HS-5 (cell line): ENCODE measurements at regions not wholly inside any gene's neighbourhood (a gene's known extent, or its start where the extent isn't known, plus 50 kb on each side); places are given as distances from the start of the nearest gene placed in this dataset.
"Not testable (repeated sequence)": the region's sequence is repeated elsewhere in the genome, so short reads cannot be mapped to it uniquely, and the experiment has no call there.

Experiments used
- DNase-seq: peaks from one replicate; pipeline ENCODE4 v3.0.0-alpha.2; 2012; ENCODE audit warnings: low read depth

DNA sequence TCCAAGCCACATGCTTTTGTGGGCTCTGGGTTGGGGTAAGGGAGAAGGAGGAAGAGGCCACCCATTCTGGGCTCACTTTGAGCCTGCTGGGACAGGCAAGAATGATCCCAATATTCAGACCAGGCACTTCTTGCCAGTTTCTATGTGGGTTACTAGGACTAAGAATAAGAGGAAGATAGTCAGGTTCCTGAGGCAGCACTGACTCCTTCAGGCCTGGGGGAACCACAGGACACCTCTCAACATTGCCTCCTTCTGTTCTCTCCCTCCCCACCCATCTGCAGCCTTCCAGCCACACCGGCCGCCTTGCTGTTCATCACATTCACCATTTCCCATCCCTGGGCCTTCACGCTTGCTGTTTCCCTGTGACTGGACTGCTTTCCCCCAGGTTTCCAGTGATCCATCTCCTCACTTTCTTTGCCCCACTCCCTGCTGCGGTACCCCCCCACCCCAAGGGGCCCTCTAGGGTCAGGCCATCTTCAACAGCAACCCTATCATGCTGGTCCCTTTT, 69.2 kb upstream of the SIRPA start:
- no peak for DNase-seq

GRCh38 chr20:1825507-1825906, 69.7 kb upstream of the SIRPA start:
- DNase-seq = no peak

DNA sequence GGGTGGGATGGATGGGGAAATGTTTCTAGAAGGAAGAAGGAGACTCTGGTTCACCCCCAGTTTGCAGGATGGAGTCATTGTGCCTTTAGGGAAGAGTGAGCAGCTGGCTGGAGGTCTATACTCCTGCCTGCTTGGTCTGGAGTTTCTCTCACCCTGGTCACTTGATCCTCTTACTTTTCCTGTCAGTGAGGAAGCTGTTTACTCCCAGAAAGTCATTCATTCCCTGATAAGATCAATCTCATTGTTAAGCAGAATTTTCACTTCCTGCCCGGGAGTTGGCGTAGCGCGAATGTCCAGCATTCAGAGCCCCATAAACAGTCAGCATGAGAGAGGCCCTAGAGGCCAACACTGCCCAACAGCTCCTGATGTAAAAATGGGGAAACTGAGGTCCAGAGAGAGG, 70.4 kb upstream of the SIRPA start:
- DNase-seq = no peak

- no peak for DNase-seq
These were observed 71.0 kb upstream of the SIRPA start for GRCh38 chr20:1824181-1824580.

DNA sequence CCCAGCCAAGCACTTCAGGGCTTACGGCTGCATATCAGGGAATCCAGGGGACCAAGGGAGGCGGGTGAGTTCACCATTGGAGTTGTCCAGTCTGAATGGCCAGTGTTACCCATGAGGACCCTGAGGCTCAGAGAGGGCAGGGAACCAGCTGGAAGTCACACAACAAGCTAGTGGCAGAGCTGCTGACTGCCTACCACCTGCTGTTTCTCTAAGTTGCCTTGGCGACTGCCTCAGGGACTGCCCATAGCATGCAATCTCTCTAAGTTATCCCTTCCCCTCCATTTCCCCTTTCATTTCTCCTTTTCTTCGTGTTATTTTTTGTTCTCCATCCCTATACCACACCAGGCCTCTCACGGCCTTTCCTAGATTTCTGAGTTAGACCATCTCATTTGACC, 71.8 kb upstream of the SIRPA start:
- DNase-seq = no peak

DNA sequence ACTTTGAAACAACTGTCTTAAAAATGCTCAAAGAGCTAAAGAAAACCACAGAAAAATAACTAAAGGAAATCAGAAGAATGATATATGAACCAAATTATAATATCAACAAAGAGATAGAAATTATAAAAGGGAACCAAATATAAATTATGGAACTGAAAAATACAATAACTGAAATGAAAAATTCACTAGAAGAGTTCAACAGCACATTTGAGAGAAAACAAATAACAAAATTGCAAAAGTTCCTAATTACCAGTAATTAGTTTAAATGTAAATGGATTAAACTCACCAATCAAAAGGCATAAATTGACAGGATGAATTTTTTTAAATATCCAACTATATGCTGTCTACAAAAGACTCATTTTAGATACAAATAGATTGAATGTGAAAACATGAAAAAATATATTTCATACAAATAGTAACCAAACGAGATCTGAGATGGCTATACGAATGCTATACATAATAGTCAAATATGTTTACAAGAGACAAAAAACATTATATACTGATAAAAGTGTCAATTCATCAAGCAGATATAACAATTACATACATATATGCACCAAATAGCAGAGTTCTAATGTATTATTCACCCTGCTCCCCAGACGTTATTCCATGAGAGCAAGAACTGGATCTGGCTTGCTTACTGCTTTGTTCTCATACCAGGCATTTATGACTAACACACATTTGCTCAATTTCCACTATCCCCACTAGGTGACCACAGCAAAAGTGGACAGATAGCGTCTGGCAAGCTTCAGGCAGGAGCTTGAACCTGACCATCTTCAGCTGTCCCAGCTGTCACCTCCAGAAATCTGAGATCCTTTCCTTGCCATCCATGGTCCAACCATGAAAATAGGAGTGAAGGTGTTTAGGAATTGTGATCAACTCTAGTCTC, 72.4 kb upstream of the SIRPA start:
- DNase-seq = no peak

DNA sequence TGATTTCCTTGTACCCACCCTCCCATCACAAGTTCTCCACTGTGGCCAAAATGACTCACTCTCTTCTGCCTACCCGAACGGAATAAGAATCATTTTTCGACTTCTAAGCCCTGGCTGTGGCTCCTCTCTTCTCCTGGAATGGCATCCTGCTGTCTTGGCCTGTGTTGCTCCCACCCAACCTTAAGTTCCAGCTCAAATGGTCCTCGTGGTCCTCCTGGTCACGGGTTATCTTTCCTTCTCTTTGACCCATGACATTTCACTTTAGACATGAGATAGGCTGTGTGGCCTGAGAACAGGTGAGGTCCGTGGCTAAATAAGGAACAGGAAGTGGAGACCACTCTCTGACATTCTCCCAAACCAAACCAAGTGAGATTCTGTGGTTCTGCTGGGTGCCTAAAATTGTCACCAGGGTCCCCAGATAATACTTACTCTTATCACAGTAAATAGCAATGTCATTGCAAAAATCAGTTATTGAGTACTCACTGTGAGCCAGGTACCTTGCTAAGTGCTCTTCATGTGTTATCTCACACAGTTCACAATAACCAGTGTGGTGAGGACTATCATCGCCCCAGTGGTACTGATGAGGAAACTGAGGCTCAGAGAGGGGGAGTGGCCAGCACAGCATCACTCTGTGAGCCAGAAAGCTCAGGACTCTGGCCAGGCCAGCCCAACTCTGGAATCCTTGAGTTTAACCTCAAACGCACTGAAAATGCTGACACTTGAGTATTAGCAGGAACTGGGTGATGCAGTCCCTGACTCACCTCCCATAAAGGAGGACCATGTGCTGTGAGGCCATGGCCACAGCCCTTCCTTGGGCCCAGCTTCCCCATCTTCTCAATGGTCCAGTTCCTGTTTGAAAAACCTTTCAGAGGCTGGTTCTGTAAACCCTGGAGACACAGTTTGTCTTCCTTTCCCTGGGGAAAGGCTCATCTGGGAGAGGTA, 74.8 kb upstream of the SIRPA start:
- DNase-seq = no peak

- no peak for DNase-seq
These were observed 75.7 kb upstream of the SIRPA start for GRCh38 chr20:1819311-1820137.

DNA sequence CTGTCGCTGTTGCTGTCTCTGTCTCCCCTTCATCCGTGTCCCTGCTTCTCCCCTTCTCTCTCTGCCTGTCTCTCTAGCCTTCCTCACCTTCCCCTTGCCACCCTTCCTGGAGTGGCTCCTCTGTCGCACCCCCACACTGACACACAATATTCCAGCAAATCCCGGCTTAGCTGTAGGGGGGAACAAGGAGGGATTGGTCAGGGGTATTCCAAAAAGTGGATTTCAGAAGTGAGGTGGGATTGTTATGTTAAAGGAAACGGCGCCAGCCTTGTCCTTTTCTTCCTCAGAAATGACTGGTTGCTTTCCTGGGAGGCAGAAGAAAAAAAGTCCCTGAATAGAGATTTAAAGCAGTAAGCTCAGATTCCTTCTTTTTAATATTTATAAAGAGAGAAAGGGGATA, 76.3 kb upstream of the SIRPA start:
- no peak for DNase-seq

GRCh38 chr20:1818247-1818840, 76.9 kb upstream of the SIRPA start:
- DNase-seq = no peak

- DNase-seq = no peak
These were observed 77.5 kb upstream of the SIRPA start for GRCh38 chr20:1817577-1818211.

- DNase-seq = peak; percentile 81
These were observed 78.5 kb upstream of the SIRPA start for GRCh38 chr20:1816384-1817381.

DNA sequence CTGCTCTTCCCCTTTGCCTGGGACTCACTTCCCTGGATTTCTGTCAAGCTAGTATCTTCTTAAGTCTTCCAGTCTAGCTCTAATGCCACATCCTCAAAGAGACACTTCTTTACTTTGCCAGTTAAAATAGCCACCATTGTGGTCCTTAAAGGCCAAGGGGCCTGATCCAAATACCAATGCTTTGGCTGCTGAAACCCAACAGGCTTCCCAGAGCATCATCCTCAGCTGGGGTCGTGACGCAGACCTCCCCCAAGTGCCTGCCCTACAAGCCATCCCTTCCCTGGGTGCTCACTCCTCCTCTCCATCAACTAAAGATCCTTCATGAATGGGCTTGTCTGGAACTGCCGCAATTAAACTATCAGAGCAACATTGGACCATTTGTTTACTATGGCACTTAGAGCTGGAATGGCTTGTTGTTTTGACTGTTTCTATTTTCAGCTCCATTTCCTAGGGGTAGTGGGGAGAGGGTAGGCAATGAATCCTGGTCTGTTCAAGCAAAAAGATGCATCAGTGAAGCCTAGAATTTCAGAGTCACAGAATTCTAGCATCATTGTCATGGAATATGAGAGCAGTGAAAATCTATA, 79.6 kb upstream of the SIRPA start:
- no peak for DNase-seq

DNA sequence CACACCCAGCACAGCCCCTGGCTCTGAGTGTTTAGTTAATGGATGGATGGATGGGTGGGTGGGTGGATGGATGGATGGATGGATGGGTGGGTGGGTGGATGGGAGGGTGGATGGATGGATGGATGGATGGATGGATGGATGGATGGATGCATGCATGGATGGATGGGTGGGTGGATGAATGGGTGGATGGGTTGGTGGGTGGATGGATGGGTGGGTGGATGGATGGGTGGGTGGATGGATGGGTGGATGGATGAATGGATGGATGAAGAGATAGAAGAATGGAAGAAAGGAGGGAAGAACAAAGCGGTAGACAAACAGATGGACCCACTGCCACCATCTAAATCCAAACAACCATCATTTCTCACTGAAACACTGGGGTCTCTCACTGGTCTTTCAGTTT, 80.3 kb upstream of the SIRPA start:
- DNase-seq = not testable (repeated sequence)

DNA sequence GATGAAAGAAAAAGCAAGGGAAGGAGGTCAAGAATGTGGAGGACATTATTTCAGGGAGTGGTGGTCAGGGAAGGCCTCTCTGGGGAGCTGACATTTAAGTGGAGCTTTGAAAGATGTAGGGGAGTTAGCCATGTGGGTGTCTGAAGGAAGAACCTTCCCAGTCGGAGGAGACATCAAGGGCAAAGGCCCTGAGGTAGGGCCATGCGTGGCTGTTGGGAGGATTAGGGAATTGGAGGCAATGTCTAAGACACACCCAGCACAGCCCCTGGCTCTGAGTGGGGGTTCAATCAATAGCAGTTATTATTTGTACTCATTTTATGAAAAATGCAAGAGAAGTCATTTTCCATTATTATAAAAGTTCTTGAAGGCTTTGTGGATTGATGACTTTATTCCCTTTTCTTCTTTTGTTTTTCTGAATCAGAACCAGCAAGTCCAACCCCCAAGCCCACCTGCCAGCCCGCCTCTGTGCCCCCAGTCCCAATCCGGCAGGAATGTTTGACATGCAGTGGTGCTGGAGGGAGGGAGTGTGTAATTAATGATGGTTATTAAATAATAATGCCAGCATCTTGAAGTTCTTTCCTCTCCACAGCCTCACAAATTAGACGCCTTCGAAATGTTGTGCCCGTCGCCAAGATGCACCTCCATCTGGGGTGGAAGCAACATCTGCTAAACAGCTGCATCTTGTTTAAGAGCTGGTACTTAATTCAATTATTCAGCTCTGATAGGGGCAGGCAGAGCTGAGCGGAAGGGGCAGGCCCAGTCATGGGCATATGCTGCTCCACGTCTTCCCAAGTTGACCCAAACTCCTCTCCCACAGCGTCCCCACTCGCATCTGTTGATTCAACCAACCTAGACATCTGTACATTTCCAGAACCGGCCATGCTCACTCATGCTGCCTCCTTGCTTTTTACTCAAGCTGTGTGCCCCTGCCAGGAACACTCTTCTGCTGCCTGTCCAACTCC, 81.3 kb upstream of the SIRPA start:
- no peak for DNase-seq

DNA sequence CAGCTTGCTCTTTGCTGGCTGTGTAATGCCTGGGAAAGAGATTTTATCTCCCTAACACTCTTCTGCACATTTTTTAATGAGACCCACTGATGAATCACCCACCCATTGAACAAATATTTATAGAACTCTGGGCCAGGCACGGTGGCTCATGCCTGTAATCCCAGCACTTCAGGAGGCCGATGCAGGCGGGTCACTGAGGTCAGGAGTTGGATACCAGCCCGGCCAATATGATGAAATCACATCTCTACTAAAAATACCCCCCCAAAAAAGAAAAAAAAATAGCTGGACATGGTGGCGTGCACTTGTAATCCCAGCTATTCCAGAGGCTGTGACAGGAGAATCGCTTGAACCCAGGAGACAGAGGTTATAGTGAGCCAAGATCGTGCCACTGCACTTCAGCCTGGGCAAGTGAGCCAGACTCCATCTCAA, 82.1 kb upstream of the SIRPA start:
- peak; percentile 80 for DNase-seq

- DNase-seq = no peak
These were observed 83.3 kb upstream of the SIRPA start for GRCh38 chr20:1811621-1812498.
